ENCODE measurements at regions not wholly inside any gene's neighbourhood (a gene's known extent, or its start where the extent isn't known, plus 50 kb on each side); places are given as distances from the start of the nearest gene placed in this dataset.
"Not testable (repeated sequence)": the region's sequence is repeated elsewhere in the genome, so short reads cannot be mapped to it uniquely, and the experiment has no call there.

GRCh38 chr2:180625006-180625844 is 355.2 kb upstream of the UBE2E3 start:
- FAIRE-seq (no peak), DNase-seq (ENCODE audit: extremely low spot score, insufficient read length, low read depth) (no peak)

- FAIRE-seq (no peak), DNase-seq (ENCODE audit: extremely low spot score, insufficient read length, low read depth) (no peak)
Observed at GRCh38 chr2:180621941-180622918, 358.2 kb upstream of the UBE2E3 start.

GRCh38 chr2:180621366-180621765 is 359.0 kb upstream of the UBE2E3 start:
- FAIRE-seq, result no peak
- DNase-seq (ENCODE audit: extremely low spot score, insufficient read length, low read depth), result no peak

- DNase-seq (ENCODE audit: extremely low spot score, insufficient read length, low read depth) (no peak), FAIRE-seq (no peak)
Observed at GRCh38 chr2:180618570-180618969, 361.8 kb upstream of the UBE2E3 start.

- FAIRE-seq (no peak), DNase-seq (ENCODE audit: extremely low spot score, insufficient read length, low read depth) (no peak)
Observed at GRCh38 chr2:180614776-180615175, 365.6 kb upstream of the UBE2E3 start.

GRCh38 chr2:180609626-180610340 is 370.6 kb upstream of the UBE2E3 start:
- FAIRE-seq (no peak), DNase-seq (ENCODE audit: extremely low spot score, insufficient read length, low read depth) (no peak)

GRCh38 chr2:180607514-180608049 is 372.8 kb upstream of the UBE2E3 start:
- no peak for DNase-seq (ENCODE audit: extremely low spot score, insufficient read length, low read depth)
- no peak for FAIRE-seq

- FAIRE-seq, result peak; percentile 57
- no peak for DNase-seq (ENCODE audit: extremely low spot score, insufficient read length, low read depth)
Observed at GRCh38 chr2:180604077-180604476, 376.3 kb upstream of the UBE2E3 start.

- no peak for DNase-seq (ENCODE audit: extremely low spot score, insufficient read length, low read depth)
- FAIRE-seq, result no peak
Observed at GRCh38 chr2:180601016-180601415, 379.4 kb upstream of the UBE2E3 start.

- DNase-seq (ENCODE audit: extremely low spot score, insufficient read length, low read depth), result no peak
- no peak for FAIRE-seq
Observed at GRCh38 chr2:180599804-180600203, 380.6 kb upstream of the UBE2E3 start.

- no peak for DNase-seq (ENCODE audit: extremely low spot score, insufficient read length, low read depth)
- no peak for FAIRE-seq
Observed at GRCh38 chr2:180597179-180597578, 383.2 kb upstream of the UBE2E3 start.

- DNase-seq (ENCODE audit: extremely low spot score, insufficient read length, low read depth) (no peak), FAIRE-seq (no peak)
Observed at GRCh38 chr2:180596453-180596852, 384.0 kb upstream of the UBE2E3 start.

GRCh38 chr2:180591947-180592346 is 388.5 kb upstream of the UBE2E3 start:
- FAIRE-seq, result no peak

GRCh38 chr2:180591093-180591781 is 389.2 kb upstream of the UBE2E3 start:
- DNase-seq (ENCODE audit: extremely low spot score, insufficient read length, low read depth); FAIRE-seq: not testable (repeated sequence)

More at GRCh38 chr2:180591947-180592346, 388.5 kb upstream of the UBE2E3 start:
- DNase-seq (ENCODE audit: extremely low spot score, insufficient read length, low read depth), result no peak

GRCh38 chr2:180583441-180584140 is 396.8 kb upstream of the UBE2E3 start:
- DNase-seq (ENCODE audit: extremely low spot score, insufficient read length, low read depth), result no peak
- FAIRE-seq, result no peak

- DNase-seq (ENCODE audit: extremely low spot score, insufficient read length, low read depth), result no peak
- no peak for FAIRE-seq
Observed at GRCh38 chr2:180579388-180579787, 401.0 kb upstream of the UBE2E3 start.

- no peak for DNase-seq (ENCODE audit: extremely low spot score, insufficient read length, low read depth)
- FAIRE-seq, result no peak
Observed at GRCh38 chr2:180578441-180578840, 402.0 kb upstream of the UBE2E3 start.

GRCh38 chr2:180577567-180577966 is 402.8 kb upstream of the UBE2E3 start:
- FAIRE-seq (no peak), DNase-seq (ENCODE audit: extremely low spot score, insufficient read length, low read depth) (no peak)

GRCh38 chr2:180573951-180574350 is 406.5 kb upstream of the UBE2E3 start:
- DNase-seq (ENCODE audit: extremely low spot score, insufficient read length, low read depth) (no peak), FAIRE-seq (no peak)
